ENCODE measurements at regions not wholly inside any gene's neighbourhood (a gene's known extent, or its start where the extent isn't known, plus 50 kb on each side); places are given as distances from the start of the nearest gene placed in this dataset.
"Not testable (repeated sequence)": the region's sequence is repeated elsewhere in the genome, so short reads cannot be mapped to it uniquely, and the experiment has no call there.

DNA sequence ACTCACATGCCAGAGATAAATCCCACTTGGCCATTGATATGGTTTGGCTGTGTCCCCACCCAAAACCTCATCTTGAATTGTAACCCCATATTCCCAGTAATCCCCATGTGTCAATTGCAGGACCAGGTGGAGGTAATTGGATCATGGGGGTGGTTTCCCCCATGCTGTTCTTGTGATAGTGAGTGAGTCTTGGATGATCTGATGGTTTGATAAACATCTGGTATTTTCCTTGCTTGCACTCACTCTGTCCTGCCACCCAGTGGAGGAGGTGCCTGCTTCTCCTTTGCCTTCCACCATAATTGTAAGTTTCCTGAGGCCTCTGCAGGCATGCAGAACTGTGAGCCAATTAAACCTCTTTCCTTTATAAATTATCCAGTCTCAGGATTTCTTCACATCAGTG is 50.4 kb upstream of the B3GAT2 start:
- DNase-seq (ENCODE audit: low read depth): not testable (repeated sequence)

DNA sequence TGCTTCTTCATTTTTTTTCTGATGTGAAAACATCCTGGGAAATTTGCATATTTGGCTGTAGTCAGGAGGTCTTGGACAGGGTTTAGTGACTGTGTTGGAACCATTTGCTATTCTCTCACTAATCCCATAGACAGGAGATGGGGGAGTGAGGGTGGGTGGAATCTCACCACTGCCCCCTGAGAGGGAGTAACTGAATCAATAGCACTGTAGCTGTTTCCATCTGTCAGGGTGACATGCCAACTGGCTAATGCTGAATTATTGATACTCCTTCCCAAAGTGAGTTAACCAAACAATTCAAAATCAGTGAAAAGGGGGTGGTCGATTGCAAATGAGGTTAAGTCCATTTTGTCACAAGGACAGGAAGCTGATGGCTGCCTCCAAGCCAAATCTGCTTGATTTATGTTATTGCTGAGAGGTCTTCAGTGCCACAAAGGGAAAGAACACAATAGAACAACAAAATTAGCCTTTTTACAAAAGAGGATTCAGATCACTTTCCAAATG is 55.1 kb upstream of the B3GAT2 start:
- no peak for DNase-seq (ENCODE audit: low read depth)

DNA sequence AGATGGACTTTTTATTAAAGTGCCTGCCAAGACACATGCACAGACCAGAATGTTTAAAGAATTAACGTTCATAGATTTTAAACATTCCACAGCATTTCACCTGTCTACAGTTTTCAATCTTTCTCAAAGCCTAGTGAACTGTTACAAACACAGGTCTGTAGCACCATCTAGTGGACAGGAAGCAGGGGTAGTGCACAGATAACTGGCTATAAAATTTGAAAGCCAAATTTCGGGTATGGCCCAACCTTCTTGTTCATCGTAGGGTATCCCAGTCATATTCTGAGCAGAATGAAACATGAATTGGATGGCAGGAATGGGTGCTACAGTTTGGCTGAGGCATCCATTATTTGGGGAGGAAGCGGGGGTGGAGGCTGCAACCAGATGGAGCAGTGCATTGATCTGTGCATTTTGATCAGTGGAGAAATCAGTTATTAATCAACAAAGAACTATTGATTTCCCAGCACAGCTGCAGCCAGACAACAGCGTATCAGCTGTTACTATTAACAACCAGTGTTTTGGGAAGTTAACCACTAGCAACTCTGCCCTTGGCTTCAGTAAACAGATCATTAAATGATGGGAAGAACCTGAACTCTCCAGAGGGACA is 56.1 kb upstream of the B3GAT2 start:
- peak; percentile 18 for DNase-seq (ENCODE audit: low read depth)

DNA sequence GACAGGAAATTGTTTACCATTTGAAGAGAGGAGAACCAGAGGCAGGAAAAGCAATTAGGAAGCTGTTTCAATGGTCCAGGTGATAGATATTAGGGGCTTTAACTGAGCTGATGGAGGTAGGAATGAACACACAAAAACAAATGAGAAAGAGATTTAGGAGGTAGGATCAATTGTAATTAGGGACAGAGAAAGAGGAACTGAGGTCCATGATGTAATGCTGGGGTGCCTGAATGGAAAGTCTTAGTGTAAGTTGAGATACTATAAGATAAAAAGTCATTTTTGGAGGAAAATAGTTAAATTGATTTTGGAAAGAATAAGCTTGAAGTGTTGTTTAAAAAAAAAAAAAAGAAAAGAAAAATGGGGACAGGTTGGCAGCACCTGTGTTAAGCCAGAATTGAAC is 58.5 kb upstream of the B3GAT2 start:
- no peak for DNase-seq (ENCODE audit: low read depth)

DNA sequence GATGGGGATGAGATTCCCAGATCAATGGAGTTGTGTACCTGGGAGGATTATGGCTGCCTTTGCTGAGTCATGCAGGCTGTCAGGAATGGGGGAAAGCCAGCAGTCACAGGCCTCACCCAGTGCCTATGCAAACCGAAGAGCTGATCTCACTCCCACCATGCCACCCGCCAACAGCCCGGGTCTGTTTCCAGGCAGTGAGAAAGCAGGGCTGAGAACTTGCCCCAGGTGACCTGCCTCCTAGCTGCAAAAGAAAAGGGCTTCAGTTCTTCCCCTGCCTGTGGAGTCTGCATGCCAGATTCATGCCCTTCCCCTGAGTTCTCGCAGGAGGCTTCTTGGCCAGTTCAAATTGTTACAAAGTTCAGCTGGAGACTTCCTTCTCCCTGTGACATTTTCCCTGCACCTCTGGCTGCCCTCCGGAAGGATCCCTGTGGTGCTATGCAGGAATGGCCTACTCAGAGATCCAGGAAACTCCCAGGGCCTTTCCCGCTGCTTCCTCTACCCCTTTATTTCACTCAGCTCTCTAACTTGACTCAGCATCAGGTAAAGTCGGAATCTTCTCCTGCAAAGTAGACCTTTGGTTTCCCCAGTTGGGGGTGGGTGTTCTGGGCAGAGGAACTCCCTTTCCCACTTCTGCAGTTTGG is 71.5 kb upstream of the B3GAT2 start:
- DNase-seq (ENCODE audit: low read depth): no peak

DNA sequence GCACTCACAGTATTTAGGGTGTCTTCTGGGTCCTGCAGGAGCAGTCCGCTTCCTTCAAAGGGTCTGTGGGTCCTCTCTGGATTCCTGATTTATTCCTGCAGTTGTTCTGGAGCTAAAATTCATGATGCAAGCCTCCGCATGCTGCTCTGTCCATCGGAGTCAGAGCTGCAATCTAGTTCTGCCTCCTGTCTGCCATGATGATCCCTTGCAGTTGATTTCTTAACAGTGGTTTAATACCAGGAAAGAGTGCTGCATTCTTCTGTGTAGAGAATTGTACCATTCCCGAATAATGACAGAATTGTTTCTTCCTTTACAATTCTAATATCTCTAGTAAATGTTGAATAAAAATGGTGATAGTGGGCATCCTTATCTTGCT is 72.0 kb upstream of the B3GAT2 start:
- DNase-seq (ENCODE audit: low read depth): no peak

DNA sequence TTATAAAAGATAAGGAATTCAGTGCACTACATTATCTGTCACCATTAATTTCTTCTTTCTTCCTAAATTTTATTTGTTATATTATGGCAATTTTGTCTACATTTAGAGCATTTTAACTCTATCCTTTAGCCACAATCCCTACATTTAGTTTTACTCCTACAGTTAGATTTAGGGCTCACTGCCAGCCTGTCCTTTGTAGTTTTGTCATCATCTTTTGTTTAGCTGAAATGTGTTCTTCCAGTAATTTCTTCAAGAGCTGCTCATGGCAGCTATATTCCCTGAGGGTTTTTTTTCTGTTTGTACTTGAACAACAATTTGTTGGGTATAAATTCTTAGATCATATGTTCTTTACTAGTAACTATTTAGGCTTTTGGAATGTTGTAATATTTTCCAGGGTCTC is 72.7 kb upstream of the B3GAT2 start:
- DNase-seq (ENCODE audit: low read depth): no peak

DNA sequence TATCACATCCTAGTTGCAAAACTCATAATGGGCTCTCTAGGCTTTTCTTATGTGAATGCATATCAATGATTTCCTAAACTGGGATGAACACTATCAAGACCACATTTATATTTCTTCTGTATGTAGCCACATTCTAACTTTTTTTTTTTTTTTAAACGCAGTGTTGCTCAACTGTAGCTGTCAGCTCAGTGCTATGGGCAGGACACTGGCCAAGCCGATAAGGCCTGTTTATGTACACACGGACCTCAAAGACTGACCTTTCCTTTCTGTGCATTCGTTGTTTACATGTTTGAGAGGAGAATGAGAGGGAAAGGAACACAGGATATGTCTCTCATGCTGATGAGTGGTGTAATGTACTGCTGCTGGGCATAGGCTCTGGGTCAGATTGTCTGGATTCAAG is 75.1 kb upstream of the B3GAT2 start:
- DNase-seq (ENCODE audit: low read depth): no peak

DNA sequence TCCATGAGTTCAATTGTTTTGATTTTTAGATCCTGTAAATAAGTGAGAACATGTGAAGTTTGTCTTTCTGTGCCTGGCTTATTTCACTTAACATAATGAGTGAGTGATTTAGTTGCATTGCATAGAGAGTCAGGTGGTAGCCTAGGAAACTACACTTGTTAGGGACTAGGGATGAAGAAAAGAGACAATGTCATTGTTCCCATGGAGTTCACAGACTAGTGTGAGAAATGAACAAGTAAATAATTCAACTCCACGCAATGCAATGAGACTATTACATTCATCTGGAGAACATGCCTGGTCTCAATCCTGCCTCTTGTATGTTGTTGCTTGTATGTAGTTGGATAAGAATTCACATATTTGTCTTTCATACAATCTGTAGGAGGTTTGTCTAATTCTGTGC is 76.3 kb upstream of the B3GAT2 start:
- no peak for DNase-seq (ENCODE audit: low read depth)

DNA sequence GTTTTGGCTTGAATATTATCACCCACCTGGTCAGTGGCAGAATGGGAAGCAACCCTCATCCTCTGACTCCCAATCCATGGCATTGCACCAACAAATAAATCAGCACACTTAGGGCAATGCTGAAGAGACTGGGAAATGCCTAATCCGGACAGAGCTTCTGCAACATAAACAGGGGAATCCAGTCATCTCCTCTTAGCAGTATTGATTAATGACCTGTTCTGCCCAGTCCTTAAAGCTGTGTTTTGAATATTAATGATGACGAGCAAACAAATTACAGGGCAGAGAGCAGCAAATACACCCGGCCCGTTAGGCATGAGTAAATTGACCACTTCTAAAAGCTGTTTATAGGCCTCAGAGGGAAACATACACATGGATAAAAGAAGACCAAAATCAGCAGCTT is 77.0 kb upstream of the B3GAT2 start:
- DNase-seq (ENCODE audit: low read depth): no peak

DNA sequence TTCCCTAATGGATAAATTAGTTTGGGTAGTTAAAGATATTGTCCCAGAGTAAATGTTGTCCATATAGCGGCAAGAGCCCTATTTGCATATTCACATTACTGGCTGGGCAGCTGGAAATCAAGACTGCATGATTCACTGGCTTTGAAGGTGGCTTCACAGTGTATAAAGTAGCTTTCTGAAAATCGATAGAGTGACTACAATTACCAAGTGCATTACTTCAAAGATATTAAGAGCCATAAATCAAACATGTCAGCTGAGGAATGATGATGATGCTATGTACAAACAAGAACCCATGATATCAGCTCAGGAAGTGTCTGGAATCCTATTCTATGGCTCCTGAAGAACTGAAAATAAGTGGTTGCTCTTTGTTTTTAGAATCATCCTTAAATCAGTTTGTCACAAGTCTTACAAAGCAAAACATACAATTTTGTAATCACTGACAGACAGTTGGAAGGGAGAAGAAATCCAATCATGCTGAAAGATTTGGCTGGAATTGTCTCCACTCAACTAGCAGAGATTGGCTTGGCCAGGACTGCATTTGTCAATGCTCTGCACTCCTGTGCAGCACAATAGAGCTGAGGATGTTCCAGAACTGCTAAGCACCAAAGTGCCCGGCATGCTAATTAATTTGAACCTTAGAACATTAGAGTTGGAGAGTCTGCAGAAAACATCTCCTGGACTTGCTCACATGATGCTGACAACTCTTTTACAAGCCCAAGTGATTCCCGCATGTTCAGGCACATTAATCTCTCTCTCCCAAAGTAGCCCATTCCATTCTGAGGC is 77.9 kb upstream of the B3GAT2 start:
- DNase-seq (ENCODE audit: low read depth): no peak

DNA sequence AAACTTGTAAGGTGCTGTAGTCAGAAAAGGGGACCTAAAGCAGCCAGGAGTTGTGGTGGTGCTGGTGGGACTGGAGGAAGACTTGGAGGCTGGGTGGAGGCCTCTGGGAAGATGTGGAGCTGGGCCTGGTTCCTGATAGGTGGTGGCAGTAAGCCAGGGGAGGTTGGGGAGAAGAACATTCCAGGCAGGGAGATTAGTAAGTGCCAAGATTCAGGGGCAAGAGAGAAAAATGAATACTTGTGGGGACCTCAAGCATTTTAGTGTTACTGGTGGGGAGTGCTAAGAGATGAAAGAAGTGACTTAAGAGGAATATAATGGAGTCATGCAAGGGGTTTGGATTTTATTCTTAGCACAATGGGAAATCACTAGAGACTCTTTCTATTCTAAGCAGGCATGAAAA is 79.0 kb upstream of the B3GAT2 start:
- no peak for DNase-seq (ENCODE audit: low read depth)

DNA sequence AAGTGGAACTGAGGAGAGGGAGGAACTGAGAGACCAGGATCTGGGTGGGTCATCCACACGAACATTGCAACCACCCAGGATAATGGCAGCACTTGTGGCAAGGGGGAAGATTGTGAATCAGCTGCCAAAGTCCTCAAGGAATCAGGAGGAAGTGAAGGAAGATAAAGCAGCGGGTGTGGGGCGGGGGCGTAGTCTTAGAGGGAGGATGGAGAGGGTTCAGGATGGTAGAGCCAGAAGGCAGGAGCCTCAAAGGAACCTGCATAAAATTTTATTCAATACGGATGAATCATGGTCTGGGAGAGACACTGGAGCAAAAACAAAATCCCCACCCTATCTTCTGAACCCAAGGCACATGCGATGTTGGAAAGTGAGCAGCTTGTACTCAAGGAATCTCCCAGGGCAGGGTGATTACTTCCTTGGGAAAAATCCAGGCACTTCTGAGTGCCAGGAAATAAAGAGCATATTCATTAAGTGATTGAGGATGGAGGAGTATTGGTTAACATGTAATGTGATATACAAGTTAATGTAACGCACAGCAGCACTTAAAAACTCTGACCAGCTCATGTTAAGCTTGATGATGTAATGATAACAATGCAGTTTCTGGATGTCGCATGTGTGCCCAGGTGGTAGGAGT is 82.0 kb upstream of the B3GAT2 start:
- no peak for DNase-seq (ENCODE audit: low read depth)

DNA sequence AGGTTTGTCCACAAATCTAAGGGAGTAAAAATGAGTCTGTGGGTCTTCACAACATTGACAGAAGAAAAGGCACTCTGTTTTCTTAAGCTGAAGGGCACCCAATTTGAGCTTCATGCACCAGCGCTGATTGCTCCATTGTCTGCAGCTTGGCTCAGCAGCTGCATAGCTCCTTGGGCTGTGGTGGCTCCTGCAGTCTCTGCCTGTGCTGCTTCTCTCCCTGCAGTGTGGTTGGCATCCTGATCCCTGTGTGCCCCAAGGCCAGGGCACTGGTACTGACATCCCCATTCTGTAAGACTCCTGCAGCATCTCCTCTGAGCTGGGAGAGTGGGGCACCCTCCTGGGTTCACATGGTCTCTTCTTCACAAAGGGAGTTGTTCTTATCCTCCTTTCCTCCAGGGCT is 83.2 kb upstream of the B3GAT2 start:
- DNase-seq (ENCODE audit: low read depth): no peak

DNA sequence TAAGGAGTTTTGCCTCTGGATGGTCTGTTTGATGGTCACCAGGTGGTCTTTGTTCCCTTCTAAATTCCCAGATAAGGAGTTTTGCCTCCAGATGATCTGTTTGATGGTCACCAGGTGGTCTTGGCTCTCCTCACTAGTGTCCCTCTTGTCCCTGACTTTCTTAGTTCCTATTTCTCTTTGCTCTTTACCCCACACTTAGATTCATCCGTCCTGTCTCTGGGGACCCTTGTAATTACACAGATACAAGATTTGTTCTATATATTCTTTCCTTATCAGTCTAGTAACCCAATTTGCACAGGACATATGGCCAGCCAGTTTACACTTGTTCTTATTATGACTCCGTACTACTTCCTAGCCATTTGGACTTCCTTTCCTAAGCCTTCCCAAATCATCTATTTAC is 84.0 kb upstream of the B3GAT2 start:
- DNase-seq (ENCODE audit: low read depth): no peak

DNA sequence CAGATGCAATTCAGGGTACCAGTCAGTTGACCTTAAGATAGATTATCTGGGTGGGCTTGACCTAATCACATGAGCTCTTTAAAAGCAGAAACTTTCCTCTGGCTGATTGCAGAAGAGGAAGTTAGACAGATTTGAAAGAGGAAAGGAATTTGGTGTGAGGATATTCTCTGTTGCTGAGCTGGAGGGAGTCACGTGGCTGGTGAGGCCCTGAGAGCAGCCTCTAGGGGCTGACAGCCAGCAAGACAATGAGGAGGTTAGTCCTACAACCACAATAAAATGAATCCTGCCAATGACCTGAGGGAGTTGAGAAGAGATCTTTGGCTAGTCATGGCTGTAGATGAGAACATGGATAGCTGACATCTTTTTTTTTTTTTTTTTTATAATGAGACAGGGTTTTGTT is 87.0 kb upstream of the B3GAT2 start:
- DNase-seq (ENCODE audit: low read depth): no peak

DNA sequence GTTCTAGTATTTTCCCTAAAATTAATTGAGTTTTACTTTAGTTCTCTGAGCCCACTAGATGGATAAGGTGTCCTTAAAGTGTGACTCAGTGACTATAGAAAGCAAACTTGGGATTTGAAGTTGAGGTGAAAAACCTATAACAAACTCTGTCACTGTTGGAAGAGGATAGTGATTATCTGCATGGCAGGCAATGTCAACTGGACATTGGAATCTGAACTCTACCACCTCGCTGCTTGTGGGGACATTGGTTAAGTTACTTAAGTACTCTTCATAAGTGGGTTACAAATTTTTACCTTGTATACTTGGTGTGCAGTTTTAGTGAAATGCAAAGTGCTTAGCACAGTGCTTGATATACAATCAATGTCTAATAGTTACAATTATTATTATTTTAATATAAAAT is 87.9 kb upstream of the B3GAT2 start:
- no peak for DNase-seq (ENCODE audit: low read depth)

DNA sequence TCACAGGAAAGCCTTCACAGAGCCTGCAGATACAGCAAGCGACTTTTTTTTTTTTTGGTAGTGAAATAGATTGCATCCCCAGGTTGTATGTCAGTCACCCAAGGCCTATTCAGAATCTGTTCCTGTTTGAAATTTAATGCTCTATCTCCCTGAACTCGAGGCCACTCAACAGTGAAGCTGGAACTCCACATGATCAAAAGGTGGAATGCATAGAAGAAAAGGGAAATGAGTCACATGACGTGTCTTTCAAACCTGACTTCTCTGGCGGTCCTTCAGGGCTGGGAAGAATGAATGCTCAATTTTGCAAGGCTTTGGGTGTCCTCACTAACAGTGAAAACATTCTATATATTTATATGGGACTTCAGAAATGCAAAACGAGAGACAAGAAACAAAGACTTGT is 88.4 kb upstream of the B3GAT2 start:
- DNase-seq (ENCODE audit: low read depth): no peak

DNA sequence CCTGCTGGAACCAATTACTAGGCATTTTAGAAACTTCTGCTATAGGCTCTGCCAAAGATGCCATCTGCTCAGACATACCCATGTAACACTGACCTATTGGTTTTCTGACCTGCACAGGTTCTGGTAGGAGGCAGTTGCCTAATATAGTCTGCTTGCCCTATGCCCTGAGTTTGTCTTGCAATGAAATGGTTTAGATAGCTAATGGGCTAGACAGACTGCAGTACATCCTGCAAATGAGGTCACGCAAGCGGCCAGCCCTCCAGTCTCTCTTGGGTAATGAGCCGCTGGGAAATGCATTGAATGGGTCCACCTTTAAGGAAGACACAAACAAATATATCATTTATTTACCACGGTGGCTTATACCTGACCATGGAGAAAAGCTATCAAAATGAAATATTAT is 90.6 kb upstream of the B3GAT2 start:
- no peak for DNase-seq (ENCODE audit: low read depth)

DNA sequence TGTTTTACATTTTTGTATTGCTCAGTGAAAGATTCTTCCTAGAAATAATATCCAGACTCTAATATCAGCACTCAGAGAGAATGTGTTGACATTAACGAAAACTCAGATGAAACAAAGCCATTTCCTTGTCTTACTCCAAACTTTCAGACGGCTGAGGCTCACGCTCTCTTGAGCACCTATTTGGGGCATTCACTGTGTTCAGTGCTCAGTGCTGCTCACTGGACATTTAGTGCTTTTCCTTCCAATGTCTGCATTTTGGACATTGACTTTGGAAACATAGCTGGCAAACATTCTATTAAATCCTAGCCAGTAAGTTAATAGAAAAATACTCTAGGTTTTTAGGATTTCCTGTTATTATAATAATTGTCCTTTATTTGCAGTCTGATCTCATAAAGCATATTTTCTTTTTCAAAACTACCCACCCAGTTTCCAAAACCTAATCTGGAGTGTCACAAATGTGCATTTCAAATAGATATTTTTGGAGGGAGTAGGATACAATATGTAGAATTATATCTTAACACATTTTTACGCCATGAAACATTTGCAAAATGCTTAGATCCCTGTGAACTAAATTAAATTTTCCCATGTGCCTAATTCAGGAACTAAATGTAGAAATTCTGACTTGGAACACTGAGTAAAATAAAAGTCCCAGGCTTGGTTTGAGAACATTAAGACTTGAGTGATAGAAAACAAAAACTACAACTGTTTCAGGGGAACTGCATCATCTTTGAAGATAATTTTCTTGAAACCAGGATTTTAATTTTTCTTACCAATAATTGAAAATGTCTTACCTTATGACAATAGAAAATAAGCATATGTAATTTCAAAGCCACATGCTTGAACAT is 91.7 kb upstream of the B3GAT2 start:
- no peak for DNase-seq (ENCODE audit: low read depth)

DNA sequence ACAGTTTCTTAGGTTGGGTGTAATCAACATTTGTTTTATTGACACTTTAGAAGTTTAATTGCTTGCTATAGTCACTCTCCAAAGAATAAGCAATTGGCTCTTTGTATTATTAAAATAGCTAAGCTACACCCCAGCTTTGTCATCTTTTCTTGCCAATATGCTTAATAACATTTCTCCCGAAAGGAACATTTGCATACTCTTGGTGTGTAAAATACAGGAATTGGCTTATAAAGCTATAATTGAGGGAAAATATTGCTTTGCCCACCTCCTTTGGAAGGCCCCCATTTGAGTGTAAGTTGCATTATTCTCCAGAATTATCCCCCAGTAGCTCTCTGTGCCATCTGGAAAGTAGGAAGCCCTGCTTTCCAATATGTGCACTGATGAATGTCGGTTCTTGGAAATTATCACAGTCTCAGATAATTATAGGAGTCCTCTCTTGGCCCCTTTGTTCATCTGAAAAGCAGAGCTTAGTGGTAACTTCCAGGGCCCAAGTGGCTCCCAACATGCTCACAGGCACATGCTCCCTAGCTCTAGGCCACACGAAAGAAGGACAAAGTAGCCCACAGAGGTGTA is 92.4 kb upstream of the B3GAT2 start:
- no peak for DNase-seq (ENCODE audit: low read depth)

DNA sequence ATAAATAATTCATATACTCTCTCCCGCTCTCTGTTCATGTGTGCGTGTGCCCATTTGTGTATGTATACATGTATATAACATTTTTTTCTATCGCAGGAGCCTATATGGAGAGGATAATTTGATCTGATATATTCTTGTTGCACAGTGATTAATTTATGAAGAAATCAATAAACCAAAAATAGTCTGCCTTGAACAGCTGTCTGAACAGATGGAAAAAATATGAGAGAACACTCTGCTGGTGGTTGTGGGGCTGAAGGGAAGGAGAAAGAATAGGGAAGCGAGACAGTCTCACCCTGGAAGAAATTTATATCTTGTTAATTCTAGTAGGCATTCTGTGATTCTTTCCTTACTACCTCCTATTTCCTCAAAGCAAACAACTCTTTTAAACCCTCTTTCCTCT is 96.6 kb upstream of the B3GAT2 start:
- DNase-seq (ENCODE audit: low read depth): no peak

Data from CMK (cell line).